Calu3 (cell line): ENCODE measurements at regions not wholly inside any gene's neighbourhood (a gene's known extent, or its start where the extent isn't known, plus 50 kb on each side); places are given as distances from the start of the nearest gene placed in this dataset.

ENCODE experiments used
- BruUV-seq: library from RNA; stranded (reverse); fragments of 400-500 nt; replicated peaks from 2 replicates; lab custom pipeline; 2021; lab: Mats Ljungman, UMichigan
- CTCF ChIA-PET: fragments of 300-600 bp; sonication (Branson Sonifier 250); formaldehyde crosslinking; loops from one replicate; lab custom pipeline; 2022; ENCODE audit warnings: antibody characterized with exemption; lab: Charles Lee
- DNase-seq: peaks from one replicate; pipeline ENCODE4 v3.0.0; 2022
- H3K27ac Mint-ChIP-seq: one replicate; pipeline ENCODE4 v1.8.0; 2022; ENCODE audit warnings: mixed read lengths; ENCODE audit not compliant: unreplicated experiment
- H3K27me3 Mint-ChIP-seq: one replicate; pipeline ENCODE4 v1.8.0; 2022; ENCODE audit warnings: mixed read lengths; ENCODE audit not compliant: unreplicated experiment
- H3K36me3 Mint-ChIP-seq: one replicate; pipeline ENCODE4 v1.8.0; 2022; ENCODE audit warnings: mild to moderate bottlenecking, moderate library complexity, mixed read lengths; ENCODE audit not compliant: insufficient read depth, unreplicated experiment
- H3K4me1 Mint-ChIP-seq: one replicate; pipeline ENCODE4 v1.8.0; 2022; ENCODE audit warnings: mild to moderate bottlenecking, low read depth, mixed read lengths; ENCODE audit not compliant: unreplicated experiment
- H3K4me3 Mint-ChIP-seq: one replicate; pipeline ENCODE4 v1.8.0; 2022; ENCODE audit warnings: mild to moderate bottlenecking, low read depth, moderate library complexity, mixed read lengths; ENCODE audit not compliant: unreplicated experiment
- H3K9me3 Mint-ChIP-seq: one replicate; pipeline ENCODE4 v1.8.0; 2022; ENCODE audit warnings: low read depth, mixed read lengths; ENCODE audit not compliant: unreplicated experiment
- intact Hi-C: fragments of 100-400 bp; cut with micrococcal nuclease; formaldehyde crosslinking; loops from one replicate; pipeline ENCODE4 v1.10.0; 2022; ENCODE audit not compliant: unreplicated experiment
- TF ChIP-seq, protein P1 (sequence below): fragments of 200-600 bp; IDR thresholded peaks from one replicate; pipeline ENCODE4 v1.8.0; 2022; ENCODE audit warnings: antibody characterized with exemption; ENCODE audit not compliant: unreplicated experiment

GRCh38 chr5:164364237-164365208 lies 859.1 kb downstream of the MAT2B start:
- Mint-ChIP-seq H3K4me1 (no peaks in the 10 kb centered on the region), H3K27me3 (no peaks in the 10 kb centered on the region), H3K4me3 (no peak overlapping the region), H3K36me3 (no peaks in the 10 kb centered on the region), H3K27ac (no peak overlapping the region), H3K9me3 (no peaks in the 10 kb centered on the region)
- TF ChIP-seq, protein P1, sequence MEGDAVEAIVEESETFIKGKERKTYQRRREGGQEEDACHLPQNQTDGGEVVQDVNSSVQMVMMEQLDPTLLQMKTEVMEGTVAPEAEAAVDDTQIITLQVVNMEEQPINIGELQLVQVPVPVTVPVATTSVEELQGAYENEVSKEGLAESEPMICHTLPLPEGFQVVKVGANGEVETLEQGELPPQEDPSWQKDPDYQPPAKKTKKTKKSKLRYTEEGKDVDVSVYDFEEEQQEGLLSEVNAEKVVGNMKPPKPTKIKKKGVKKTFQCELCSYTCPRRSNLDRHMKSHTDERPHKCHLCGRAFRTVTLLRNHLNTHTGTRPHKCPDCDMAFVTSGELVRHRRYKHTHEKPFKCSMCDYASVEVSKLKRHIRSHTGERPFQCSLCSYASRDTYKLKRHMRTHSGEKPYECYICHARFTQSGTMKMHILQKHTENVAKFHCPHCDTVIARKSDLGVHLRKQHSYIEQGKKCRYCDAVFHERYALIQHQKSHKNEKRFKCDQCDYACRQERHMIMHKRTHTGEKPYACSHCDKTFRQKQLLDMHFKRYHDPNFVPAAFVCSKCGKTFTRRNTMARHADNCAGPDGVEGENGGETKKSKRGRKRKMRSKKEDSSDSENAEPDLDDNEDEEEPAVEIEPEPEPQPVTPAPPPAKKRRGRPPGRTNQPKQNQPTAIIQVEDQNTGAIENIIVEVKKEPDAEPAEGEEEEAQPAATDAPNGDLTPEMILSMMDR: no peak
- no TSS peak for BruUV-seq
- no peak for DNase-seq
- CTCF ChIA-PET: no interaction called here
- intact Hi-C loops: no loop called here

DNA sequence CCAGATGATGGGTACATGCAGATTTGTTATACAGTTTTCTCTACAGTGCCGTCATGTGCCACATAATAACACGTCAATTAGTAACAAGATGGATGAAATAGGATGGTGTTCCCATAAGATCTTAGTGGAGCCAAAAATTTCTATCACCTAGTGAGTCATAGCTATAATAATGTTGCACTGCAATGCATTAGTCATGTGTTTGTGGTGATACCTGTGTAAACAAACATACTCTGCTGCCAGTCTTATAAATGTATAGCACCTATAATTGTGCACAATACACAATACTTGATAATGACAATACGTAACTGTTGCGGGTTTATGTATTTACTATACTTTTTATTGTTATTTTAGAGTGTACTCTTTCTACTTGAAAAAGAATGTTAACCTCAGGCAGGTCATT lies 865.4 kb downstream of the MAT2B start:
- intact Hi-C loops: no loop called here
- no peaks in the 10 kb centered on the region for H3K9me3 Mint-ChIP-seq
- H3K4me3 Mint-ChIP-seq: no peak overlapping the region
- TF ChIP-seq, protein P1: no peak
- CTCF ChIA-PET: no interaction called here
- H3K27ac Mint-ChIP-seq: no peak overlapping the region
- no peak for DNase-seq
- H3K4me1 Mint-ChIP-seq: peaks cover 13% of the 10 kb centered on the region
- no peaks in the 10 kb centered on the region for H3K27me3 Mint-ChIP-seq
- BruUV-seq: no TSS peak
- H3K36me3 Mint-ChIP-seq: no peaks in the 10 kb centered on the region

DNA sequence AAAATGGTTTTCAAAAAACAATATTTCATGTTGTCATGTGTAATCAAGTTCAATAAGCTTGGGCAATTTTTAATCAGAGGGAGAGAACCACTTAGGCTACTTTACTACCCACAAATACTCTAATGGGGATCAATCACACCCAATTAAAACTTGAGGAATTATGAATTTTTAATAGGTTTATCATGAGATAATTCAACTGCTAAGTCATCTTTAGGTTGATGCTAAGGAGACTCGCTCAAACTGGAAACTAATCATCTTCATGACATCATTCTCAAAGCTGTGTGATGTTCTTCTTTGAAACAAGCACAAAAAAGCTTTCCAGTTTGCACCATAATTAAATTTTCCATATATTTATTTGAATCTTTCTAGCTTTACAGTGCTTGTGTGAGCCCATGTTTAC lies 867.5 kb downstream of the MAT2B start:
- DNase-seq: no peak
- H3K27me3 Mint-ChIP-seq: no peaks in the 10 kb centered on the region
- no TSS peak for BruUV-seq
- no peak overlapping the region for H3K4me3 Mint-ChIP-seq
- H3K27ac Mint-ChIP-seq: no peak overlapping the region
- CTCF ChIA-PET: no interaction called here
- peaks cover 13% of the 10 kb centered on the region for H3K4me1 Mint-ChIP-seq
- intact Hi-C loops: no loop called here
- no peaks in the 10 kb centered on the region for H3K36me3 Mint-ChIP-seq
- TF ChIP-seq, protein P1: no peak
- no peaks in the 10 kb centered on the region for H3K9me3 Mint-ChIP-seq

DNA sequence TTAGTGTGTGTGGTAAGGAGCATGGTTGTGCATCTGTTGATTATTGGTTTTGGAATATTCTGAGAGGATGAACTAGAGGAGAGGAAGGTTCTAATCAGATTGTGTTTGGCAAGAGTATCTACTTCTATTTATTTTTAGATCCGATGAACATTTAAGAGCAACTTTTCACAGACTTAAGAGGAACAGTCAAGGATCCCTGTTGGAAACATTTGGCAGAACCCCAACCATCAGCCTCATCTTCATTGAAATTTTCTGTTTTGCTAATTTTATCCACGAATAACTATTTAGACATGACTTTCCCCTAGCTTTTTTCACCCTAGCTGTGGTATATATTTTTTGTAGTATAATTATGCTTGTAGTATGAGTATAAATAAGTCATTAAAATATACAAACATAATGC lies 868.5 kb downstream of the MAT2B start:
- Mint-ChIP-seq H3K9me3 (peaks cover 3% of the 10 kb centered on the region), H3K27me3 (no peaks in the 10 kb centered on the region), H3K27ac (no peak overlapping the region), H3K36me3 (no peaks in the 10 kb centered on the region), H3K4me3 (no peak overlapping the region), H3K4me1 (peaks cover 13% of the 10 kb centered on the region)
- DNase-seq: no peak
- TF ChIP-seq, protein P1: no peak
- BruUV-seq: no TSS peak
- intact Hi-C loops: no loop called here
- CTCF ChIA-PET: no interaction called here
